HuH-7 (cell line): ENCODE measurements at regions not wholly inside any gene's neighbourhood (a gene's known extent, or its start where the extent isn't known, plus 50 kb on each side); places are given as distances from the start of the nearest gene placed in this dataset.
"Not testable (repeated sequence)": the region's sequence is repeated elsewhere in the genome, so short reads cannot be mapped to it uniquely, and the experiment has no call there.

Source experiments
- DNase-seq: peaks from one replicate; pipeline ENCODE4 v3.0.0; 2011; ENCODE audit warnings: low spot score

DNA sequence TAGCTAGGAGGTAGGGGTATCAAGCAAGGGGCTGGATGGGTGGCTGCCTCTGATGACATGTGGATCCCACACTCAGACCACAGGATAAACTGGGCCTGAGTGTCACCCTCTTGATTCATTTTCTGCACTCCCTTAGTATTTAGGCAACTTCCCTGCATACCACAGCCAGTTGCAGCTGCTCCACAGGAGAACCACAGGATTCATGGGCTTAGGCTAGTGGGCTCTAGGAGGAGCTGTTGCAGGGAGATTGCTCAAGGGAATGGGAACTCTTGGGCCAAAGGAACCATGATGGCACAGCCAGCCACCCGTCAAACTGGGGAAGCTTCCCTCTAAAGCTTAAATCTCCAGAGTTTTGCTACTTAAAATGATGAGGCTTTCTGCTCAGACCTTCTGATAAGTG lies 269.7 kb upstream of the ASIC2 start:
- no peak for DNase-seq

DNA sequence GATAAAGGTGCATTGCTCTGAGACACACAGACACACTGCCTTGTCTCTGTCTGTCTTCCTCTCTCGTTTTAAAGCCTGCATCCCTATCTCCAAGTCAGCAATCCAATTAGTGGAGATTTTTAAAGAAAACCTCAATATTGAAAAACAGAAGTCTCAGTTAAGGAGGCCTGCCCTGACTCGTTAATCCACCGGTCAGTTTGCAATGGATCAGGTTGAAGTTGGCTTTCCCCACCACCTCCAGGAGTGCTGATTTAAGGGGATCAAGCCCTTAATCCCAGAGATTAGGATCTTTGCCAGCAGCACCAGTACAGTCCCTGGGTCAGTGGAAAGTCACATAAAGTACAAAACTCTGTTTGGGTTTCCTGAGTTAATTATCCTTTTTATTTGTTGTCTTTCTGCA lies 271.1 kb upstream of the ASIC2 start:
- no peak for DNase-seq

DNA sequence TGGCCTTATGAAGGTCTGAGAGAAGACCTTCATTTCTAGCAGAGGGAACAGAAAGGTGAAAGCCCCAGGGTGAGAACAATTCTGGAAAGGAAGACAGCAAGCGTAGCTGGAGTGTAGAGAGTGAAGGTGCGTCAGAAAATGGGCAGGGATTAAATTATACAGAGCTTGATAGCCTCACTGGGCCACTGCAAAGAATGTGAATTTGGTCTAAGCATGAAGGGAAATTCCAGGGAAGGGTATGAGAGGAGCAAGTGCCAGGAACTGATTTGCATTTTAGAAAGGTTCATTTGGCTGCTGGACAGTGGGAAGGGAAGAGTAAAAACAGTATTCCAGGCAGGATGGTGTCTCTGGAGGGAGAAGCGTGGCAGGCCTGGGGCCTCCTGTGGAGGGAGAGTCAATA lies 274.1 kb upstream of the ASIC2 start:
- DNase-seq: no peak

DNA sequence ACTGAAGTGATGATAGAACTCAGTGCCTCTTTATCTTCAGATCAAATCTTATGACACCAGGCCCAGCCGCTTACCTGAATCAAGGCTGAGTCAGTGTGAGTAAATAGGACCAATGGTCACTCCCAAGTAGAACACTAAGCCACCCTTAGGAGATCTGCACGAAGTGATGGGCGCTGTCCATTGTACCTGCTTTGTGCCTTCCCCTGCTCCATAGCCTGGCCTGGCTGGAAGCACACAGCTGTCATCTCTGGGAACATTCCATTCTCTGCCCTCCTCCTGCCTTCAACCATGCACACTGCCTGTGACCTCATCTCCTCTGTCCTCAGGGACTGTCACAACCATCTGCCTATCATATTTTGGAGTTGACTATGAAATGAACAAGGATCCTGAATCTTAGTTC lies 279.5 kb upstream of the ASIC2 start:
- DNase-seq: no peak

DNA sequence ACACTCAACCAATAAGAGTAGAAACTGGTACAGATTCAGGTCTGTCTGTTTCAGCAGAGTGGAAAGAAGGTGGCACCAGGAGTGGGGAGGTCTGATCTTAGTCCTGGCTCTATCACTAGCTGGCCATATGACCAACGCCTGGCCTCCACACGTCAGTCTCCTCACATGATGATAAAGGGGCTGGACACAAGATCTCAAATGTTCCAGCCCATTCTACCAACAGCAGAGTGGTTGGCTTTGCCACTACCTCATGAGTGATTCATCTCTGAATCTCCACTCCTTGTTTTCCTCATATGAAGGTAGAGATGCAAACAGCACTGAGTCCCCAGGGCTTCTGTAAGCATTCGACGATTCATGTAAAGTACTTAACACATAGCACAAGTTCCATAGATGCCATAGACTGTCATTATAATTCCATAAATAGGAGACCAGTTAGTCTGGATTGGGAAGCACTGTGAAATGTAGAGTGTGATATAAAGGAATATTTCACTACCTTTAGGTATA lies 281.9 kb upstream of the ASIC2 start:
- no peak for DNase-seq

DNA sequence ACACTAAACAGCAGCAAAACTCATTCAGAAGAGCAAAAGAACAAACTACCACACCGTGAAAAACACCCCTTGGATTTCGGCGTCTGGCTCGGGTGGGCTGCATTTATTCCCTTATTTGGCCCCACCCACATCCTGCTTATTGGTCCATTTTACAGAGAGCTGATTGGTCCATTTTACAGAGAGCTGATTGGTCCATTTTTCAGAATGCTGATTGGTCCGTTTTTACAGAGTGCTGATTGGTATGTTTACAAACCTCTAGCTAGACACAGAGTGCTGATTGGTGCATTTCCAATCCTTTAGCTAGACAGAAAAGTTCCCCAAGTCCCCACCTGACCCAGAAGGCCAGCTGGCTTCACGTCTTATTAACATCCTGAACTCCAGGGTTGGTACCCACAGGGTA lies 286.6 kb upstream of the ASIC2 start:
- not testable (repeated sequence) for DNase-seq

DNA sequence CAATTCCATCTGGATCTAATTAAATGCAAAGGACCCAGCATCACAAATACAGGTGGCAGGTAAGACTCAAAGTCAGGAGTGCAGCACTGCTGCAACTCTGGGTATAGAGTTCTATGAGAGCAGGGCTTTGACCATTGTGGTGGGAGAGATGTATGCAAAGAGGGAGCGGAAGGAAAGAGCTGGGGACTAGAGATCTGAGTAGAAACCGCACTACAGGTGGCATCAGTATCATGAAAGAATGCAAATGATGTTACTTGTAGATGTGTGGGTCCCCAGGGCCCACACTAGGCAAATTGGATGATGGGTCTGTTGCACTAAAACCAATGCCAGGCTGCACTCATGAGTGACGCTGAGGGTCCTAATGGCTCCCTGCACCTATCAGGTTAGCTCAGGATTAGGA lies 287.1 kb upstream of the ASIC2 start:
- DNase-seq: no peak

DNA sequence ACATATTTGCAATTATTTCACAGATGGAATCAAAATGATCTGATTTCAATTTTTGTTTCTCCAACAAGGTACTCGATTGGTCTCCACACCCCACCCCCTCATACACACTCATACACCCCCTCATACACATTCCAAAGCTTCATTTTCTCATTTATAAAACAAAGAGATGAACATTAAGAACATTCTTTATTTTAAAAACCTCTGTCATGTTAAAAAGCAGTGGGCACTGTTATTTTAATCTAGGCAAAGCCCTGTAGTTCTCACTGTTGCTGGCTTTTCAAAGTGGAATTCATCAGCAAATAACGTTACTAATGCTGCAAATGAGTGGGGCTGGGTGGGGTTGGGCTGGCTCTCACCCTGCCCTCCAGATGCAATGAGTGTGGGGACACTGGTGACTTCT lies 289.6 kb upstream of the ASIC2 start:
- no peak for DNase-seq

DNA sequence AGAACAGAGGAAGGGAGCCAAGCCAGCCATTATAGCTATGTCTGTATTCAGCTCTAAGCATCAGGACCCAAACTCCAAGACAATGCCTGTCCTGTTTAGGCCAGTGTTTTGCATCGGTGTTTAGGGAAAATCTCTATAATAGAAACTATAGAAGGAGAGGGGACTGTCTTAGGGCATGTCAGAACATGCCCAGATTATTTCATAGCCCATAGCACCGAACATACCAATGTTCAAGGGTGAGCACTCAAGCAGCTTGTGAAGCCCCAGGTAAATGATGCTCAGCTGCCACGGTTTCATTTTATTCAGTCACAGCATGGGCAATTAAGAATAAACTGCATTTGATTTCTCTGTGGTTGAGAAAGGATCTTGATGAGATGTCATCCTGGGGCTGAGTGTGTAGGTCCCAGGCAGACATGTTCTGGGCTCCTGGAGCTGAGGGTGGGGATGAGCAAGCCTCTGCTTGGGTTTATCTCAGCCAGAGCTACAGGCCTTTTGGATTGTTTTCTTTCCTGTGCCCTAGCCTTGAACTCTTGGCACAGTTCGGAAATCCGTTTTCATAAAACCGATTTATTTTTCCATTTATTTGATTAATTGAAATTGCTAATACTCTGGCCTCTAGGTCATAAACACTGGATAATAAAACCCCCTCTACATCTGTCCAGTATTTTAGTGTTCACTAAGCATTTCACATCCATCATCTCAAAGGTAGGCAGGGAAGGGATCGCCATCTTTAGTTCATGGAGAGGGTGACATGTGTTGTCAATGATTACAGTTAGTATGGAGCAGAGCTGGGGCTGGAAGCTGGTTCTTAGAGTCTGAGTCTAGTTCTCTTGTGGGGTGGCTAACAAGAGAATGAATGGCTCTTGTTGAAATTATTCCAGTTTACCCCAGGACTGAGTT lies 290.7 kb upstream of the ASIC2 start:
- no peak for DNase-seq

DNA sequence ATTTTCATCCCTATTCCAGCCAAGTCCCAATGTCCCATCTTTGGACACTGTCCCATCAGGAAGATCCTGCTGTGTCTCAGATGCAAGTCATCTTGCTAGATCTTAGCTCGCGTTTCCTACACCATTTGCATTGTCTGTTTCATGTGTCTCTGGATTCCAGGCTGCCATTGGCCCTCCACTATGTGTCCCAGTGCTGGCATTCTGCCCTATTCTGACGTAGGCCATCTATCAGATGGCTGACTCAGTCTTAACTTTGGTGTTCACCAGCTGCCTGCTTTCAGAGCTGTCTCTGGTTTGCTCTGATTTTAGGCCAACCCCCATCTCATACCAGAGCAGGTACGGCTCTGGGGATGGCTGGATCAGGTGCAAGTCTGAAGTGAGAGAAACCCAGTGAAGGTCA lies 300.9 kb upstream of the ASIC2 start:
- no peak for DNase-seq

DNA sequence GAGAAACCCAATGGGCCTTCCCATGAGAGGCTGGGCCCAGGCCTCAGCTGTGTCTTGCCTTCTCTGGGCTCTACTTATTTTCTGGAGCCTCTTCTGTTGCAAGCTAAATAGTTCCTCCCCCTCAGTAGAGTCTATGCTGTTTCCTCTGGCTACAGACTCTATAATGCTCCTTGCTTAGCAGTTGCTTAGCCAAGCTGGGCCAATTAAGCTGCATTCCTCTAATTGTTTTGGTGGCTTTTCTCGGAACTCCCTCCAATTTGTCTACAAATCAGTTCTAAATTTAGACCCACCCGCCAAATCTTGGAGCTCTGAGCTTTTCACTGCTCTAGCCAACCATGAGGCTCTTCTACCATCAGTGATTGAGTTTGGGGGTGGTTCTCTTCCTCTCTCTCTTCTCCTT lies 302.7 kb upstream of the ASIC2 start:
- no peak for DNase-seq

DNA sequence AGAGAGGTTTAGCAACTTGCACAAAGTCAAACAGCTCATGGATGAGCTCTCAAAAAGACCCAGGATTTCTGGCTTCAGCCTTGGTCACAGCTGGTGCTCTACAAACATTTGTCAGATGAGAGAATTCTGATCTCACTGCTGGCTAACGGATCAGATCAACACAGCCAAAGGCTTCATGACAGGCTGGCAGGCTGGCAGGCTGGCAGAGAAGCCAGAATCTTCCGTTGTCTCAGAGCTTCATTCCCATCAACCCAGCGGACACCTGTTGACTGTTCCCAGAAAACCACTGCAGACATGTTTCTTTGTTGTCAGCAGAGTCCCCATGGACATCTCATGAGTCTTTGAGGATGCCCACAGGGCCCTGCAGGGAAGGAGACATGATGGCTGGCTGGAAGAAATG lies 303.8 kb upstream of the ASIC2 start:
- DNase-seq: no peak

DNA sequence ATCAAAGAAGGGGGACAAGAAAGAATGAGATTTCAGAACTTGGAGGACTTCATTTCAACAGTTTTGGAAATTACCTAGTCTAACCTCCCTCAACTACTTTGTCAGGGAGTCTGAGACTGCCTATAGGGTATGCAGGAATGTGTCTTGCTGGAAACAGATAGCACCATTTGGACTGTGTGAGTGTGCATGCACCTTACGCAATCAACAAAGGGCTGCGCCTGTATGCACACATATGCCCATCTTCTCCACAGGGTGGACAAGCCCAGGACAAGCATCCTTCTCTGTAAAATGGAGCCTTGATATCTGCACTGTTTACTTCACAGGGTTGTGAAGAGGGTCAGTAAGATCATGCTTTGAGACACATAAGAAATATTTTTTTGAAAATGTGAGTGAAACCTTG lies 305.7 kb upstream of the ASIC2 start:
- no peak for DNase-seq

DNA sequence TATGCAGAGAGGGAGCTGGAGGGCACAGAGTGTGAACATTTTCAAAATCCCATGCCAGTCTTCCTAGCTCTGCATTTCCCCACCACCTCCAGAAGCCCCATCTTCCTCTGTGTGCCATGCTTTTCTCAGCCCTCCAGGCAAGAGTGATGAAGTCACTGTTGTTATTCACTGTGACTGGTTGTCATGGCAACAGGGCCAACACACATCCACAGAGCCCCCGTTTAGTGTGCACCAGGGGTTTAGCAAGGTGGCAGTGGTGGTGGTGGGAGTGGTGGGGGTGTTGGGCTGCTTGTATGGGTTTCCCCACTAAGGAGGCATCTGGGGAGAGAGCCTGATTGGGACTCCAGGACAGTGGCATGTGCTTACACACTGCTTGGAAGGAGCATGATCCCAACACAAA lies 309.9 kb upstream of the ASIC2 start:
- no peak for DNase-seq

DNA sequence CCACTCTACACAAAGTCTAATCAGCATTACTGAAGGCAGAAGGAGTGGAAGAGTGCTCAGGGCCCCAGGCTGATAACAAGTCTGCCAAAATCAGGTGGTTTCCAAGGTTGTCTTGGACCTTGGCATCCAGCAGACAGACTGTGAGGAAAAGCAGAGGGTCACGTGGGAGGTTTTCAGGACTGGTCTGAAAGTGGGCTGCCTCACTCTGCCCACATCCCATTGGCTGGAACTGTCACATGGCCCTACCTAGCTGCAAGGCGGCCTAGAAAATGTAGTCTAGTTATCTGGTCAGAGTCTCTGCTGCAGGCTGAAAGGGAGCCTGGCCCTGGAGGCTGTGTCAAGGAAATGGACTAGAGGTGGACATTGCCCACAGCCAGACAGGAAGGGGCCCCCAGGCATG lies 310.7 kb upstream of the ASIC2 start:
- DNase-seq: no peak

DNA sequence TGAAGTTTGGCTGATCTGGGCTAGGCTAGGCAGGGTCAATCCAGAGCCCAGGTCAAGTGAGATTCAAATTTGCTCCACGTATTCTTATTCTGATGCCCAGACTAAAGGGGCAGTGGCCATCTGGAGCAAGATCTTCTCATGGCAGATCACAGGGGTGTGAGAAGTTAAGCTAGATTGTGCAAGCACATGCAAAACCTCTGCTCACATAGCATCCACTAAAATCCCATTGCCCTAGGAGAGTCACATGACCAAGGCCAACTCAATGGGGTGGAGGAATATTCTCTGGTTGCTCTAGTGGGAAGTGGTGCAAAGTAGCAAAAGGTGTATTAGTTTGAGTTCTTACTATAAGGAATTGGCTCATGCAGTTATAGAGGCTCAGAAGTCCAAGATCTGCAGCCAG lies 318.4 kb upstream of the ASIC2 start:
- no peak for DNase-seq

DNA sequence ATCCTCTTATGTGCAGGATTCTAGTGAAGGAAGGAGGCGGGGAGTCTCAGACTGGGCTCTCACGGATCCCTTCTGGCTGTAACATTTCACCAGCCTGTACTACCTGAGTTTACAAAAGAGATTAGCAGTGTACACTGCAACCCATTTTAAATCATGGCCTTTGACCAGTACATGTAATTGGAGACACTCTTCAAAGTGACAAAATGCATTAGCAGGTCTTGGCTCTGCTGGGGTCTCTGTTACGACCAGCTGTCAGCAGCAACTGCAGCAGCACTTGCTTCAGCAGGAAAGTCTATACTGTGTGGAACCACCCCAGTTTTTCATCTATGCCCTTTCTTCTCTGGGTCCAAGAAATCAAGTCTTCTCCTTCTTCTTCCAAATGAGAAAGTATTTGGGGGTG lies 322.8 kb upstream of the ASIC2 start:
- DNase-seq: no peak

DNA sequence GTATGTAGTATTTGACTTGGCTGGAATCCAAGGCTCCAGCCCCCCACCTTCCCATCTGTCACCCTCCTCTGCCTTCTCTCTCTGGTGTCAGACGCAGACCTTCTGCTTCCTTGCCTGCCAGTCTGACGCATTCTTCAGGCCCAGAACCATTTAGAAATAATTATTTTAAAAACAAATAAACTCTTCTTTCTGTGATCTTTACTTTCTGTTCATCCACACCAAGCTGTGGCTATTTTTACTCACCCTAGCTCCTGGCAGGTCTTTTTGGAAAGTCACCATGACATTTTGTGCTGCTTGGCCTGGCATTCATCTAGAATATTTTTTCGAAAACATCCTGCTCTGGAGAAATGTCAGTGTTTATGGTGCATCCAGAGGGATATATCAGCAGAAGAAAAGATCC lies 330.7 kb upstream of the ASIC2 start:
- DNase-seq: no peak

DNA sequence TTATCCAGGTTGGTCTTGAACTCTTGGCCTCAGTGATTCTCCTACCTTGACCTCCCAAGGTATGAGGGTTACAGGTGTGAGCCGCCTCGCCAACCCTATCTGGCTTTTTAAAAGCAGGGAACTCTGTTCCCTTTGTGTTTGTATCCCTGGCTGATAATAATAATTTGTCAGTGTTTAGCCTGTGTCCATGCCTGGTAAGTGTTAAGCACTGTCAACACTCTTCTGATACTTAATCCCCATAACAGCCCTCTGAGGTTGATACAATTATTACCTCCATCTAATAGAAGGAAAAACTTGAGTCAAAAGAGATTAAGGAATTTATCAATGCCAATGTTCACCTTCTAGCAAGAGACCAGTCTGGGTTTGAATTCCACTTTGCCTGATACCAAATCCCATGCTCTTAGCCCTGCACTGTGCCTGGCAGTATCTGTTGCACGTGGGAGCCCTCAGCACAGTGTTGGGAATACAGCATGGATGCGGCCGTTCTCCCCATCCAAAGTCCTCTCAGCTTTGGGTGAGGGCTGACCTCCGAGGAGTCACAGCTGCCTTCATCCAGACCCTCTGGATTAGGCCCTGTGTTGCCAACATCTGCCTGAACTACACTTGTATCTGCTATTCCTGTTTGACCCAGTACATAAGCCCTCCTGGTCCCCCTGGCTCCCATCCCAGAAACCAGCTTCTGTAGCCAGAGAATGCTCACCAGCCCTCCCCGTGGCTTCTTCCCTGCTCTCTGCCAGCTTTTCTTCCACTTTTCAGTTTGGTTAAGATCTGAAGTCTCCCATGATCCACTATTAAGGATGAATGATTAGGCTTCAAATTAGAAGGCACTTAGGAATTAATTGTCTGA lies 335.6 kb upstream of the ASIC2 start:
- DNase-seq: no peak

DNA sequence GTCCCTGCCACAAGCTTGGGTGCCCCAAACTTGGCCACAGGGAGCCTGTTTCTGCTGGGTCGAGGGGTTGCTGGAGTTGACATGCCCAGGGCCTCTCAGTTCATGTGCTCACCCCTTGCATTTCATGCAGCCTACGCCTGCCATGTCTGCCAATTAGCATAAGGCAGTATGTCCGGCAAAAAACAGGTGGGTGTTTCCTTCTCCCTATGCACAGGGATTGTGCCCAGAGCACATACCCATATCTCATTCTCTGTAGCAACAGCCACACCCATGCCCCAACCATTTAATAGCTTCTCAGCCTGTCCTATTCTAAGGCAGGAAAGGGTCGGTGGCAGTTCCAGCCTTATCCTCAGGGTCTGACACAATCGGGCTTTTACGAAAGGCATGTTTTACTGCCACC lies 340.4 kb upstream of the ASIC2 start:
- no peak for DNase-seq

DNA sequence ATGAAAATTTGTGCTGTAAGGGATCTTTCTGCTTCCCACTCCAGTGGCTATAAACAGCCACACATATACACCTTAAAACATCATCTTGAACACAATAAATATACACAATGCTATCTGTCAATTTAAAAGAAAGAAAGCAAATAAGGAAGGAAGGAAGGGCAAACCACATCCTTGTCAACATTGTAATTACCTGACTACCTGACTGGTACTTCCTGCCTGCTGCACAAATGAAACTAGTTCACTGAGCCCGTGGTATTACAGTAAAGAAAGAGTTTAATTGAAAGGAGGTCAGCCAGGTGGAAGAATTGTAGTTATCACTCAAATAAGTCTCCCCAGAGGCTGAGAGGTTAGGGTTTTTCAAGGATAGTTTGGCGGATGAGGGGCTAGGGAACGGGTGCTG lies 344.4 kb upstream of the ASIC2 start:
- no peak for DNase-seq

DNA sequence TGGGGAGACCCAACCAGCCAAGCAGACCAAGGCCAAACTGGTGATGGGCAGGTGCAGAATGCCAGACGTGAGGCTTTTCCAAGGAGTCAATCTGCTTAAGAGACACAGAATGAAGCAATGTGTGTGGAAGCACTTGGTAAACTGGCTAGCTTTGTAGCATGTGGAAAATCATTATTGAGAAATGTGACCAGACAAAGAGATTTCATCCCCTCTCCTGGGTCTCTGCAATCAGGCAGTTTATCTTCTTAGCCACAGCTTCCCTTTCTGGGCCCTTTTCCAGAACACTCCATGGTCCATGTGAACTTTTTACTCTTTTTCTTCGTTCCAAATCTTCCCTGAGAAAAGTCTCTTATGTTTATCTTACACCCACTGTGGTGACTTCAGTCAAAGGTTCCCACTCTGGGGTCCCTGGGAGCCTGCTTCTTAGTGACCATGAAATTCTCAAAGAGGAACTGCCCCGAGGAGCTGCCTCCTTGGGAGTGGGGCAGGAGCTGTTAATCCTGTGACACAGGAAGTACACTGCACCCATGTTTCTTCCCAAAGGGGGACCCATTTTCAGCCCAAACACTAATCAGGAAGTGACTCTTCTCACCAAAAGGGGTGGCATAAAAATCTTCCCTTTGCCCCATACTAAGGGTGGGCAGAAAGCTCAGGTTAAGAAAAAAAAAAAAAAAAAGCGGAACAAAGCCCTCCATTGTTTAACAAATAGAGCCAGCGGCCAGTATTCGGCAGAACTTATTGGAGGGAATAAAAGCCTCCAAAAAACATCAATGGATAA lies 346.2 kb upstream of the ASIC2 start:
- no peak for DNase-seq
